Peyer's patch (tissue), 4 donors: ENCODE measurements at regions not wholly inside any gene's neighbourhood (a gene's known extent, or its start where the extent isn't known, plus 50 kb on each side); places are given as distances from the start of the nearest gene placed in this dataset.

Source experiments
- DNase-seq, 3 donors: peaks; one replicate each; pipeline ENCODE4 v3.0.0-alpha.2; 2017 to 2019
- H3K27ac ChIP-seq, 4 donors: fragments of 200-600 bp; sonication (generic); one replicate each; pipeline ENCODE4 v1.5.1; 2016 to 2019
- H3K27me3 ChIP-seq, 2 donors: fragments of 200-600 bp; sonication (generic); one replicate each; pipeline ENCODE4 v1.5.1; 2019
- H3K36me3 ChIP-seq, 3 donors: fragments of 200-600 bp; sonication (generic); one replicate each; pipeline ENCODE4 v1.5.1; 2016 to 2019
- H3K4me1 ChIP-seq, 4 donors: fragments of 200-600 bp; sonication (generic); one replicate each; pipeline ENCODE4 v1.5.1; 2016 to 2019
- H3K4me3 ChIP-seq, 4 donors: fragments of 200-600 bp; sonication (generic); 1 replicate in 3 of 4; 2 replicates in 1 of 4; pipeline ENCODE4 v1.5.1; 2016 to 2019; ENCODE audit warnings: mild to moderate bottlenecking in 1 of 4
- H3K9me3 ChIP-seq, 4 donors: fragments of 200-600 bp; sonication (generic); one replicate each; pipeline ENCODE4 v1.5.1; 2016 to 2019; ENCODE audit warnings: mild to moderate bottlenecking in 1 of 4
- CTCF ChIP-seq, 6 experiments: fragments of 450-650 bp in 4 of 6; fragments of 200-600 bp in 2 of 6; sonication (generic) in 1 of 6; IDR thresholded peaks; one replicate each; pipeline ENCODE4 v1.5.1; 2017 to 2019; ENCODE audit warnings: antibody characterized with exemption in 6 of 6, mild to moderate bottlenecking in 3 of 6, moderate library complexity in 1 of 6
- POLR2A ChIP-seq, 2 donors: fragments of 450-650 bp; IDR thresholded peaks; one replicate each; pipeline ENCODE4 v1.5.1; 2017; ENCODE audit warnings: antibody characterized with exemption in 2 of 2, mild to moderate bottlenecking in 2 of 2, moderate library complexity in 2 of 2

- Histone ChIP-seq H3K4me3 (no peak overlapping the region), H3K27me3 (no peaks in the 10 kb centered on the region), H3K36me3 (no peaks in the 10 kb centered on the region), H3K27ac (no peak overlapping the region), H3K9me3 (no peaks in the 10 kb centered on the region), H3K4me1 (no peaks in the 10 kb centered on the region)
- no peak for DNase-seq
- TF ChIP-seq POLR2A (IDR thresholded peaks at IDR 0.05): no peak
- no peak for TF ChIP-seq CTCF (IDR thresholded peaks at IDR 0.05)
These were observed 68.3 kb upstream of the ATF7IP2 start for GRCh38 chr16:10317425-10318001.

DNA sequence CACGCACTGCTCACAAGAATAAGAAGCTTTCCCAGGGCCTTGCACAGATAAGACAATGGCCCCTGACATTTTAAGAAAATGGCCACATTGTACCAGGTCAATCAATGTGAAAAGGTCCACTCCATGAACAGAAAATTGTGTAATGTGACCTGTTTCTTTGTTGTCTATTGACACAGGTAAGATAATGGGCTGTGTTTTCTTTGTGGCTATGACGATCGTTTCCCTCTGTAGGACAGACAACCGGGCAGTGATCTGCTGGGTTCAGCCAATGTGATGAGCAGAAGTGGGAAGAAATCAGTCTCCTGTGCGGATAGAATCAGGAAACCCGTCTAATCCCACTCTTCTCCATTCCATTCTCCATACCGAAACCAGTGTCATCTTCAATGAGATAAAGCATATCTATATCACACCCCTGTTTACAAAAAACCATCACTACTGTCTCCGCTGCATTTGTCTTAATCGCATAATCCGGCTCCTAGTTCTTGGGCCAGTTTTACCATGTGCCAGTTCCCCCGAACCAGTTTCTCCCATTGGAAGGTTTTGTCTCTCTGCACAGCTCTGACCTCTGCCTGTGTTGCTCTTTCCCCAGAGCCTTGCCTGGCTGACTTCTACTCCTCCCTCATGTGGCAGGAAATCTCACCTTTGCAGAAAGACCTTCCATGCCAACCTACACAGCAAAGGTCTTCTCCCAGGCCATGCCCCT, 66.9 kb upstream of the ATF7IP2 start:
- Histone ChIP-seq H3K27me3 (no peaks in the 10 kb centered on the region), H3K27ac (no peak overlapping the region), H3K9me3 (no peaks in the 10 kb centered on the region), H3K4me3 (no peak overlapping the region), H3K36me3 (no peaks in the 10 kb centered on the region), H3K4me1 (no peaks in the 10 kb centered on the region)
- TF ChIP-seq CTCF (IDR thresholded peaks at IDR 0.05) (no peak), POLR2A (IDR thresholded peaks at IDR 0.05) (no peak)
- DNase-seq: no peak

DNA sequence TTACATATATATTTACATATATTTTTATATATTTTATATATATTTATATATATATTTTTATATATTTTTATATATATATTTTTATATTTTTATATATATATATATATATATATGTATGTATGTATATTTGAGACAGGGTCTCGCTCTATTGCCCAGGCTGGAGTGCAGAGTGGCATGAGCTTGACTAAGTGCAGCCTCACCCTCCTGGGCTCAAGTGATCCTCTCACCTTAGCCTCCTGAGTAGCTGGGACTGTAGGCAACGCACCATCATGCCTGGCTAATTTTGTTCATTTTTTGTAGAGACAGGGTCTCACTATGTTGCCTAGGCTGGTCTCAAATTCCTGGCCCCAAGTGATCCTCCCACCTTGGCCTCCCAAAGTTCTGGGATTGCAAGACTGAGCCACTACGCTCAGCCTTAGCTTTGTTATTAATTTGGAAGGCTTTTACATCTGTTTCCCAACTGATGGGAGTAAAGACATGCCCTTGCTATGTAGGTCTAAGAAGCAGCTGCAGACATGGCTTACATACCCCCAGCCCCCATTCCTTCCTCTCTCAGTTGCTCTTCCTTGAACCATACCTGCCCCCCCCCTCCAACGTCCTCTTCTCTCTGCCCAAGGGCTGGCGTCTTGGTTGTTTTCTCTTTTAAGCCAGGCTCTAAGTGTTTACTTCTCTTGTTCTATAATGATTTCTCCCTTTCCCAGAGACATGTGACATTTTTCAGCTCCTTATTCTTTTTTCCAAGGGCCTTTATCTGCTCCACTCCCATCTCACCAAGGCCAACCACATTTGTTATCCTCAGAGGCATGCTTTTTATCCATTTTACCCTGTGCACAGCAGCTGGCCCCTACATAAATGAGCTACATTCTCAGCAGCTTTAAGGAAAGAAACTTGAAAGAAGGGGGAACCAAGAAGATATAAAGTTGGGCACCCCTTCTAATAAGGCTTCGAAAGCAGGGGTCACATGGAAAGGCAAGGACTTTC, 64.2 kb upstream of the ATF7IP2 start:
- Histone ChIP-seq H3K4me1 (no peaks in the 10 kb centered on the region), H3K36me3 (no peaks in the 10 kb centered on the region), H3K27ac (no peak overlapping the region), H3K9me3 (no peaks in the 10 kb centered on the region), H3K27me3 (no peaks in the 10 kb centered on the region), H3K4me3 (no peak overlapping the region)
- DNase-seq: no peak
- TF ChIP-seq POLR2A (IDR thresholded peaks at IDR 0.05) (no peak), CTCF (IDR thresholded peaks at IDR 0.05) (no peak)

DNA sequence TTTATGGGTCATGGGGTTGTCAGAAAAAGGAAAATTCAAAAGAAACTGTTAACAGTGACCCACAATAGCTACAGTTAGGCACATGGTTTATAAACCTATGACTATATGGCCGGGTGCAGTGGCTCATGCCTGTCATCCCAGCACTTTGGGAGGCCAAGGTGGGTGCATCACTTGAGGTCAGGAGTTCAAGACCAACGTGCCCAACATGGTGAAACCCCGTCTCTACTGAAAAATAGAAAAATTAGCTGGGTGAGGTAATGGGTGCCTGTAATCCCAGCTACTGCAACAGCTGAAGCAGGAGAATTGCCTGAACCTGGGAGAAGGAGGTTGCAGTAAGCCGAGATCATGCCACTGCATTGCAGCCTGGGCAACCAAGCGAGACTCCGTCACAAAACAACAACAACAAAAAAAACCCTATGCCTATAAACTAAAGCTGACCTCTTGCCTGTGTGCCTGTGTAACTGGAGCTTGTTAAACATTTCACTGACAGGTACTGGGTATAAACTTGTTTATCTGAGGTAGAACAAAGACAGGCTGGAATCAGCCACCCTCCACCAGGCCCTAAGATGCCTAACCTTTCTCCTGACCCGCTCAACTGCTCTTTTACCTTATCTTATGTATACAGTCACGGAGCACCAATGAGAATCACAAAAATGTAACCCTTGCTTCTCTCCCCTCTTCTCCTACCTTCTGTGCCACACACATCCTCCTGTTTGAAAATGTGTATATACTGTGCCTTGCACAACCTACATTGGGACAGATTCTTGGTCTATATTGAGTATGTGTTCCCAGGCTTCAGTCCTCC, 62.9 kb upstream of the ATF7IP2 start:
- DNase-seq: no peak
- no peaks in the 10 kb centered on the region for H3K4me1 ChIP-seq
- H3K9me3 ChIP-seq: no peaks in the 10 kb centered on the region
- no peak overlapping the region for H3K4me3 ChIP-seq
- TF ChIP-seq CTCF (IDR thresholded peaks at IDR 0.05): no peak
- H3K36me3 ChIP-seq: no peaks in the 10 kb centered on the region
- no peak overlapping the region for H3K27ac ChIP-seq
- H3K27me3 ChIP-seq: no peaks in the 10 kb centered on the region

DNA sequence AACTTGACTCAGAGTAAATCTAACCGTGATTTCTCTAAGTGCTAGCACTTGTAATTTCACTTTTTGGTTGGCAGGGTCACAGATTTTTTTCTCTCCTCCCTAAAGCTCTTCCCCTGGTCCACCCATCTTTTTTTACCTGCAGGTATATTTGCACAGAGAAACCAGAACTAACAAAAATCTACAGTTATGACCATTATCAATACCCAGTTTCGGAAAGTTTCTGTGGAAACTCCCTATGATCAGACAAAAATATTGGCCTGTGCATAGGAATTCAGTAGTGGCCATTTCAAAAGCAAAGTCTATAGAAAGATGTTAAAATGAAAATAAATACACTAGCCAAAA, 62.4 kb upstream of the ATF7IP2 start:
- no peaks in the 10 kb centered on the region for H3K36me3 ChIP-seq
- H3K27me3 ChIP-seq: no peaks in the 10 kb centered on the region
- no peaks in the 10 kb centered on the region for H3K4me1 ChIP-seq
- no peak for TF ChIP-seq CTCF (IDR thresholded peaks at IDR 0.05)
- TF ChIP-seq POLR2A (IDR thresholded peaks at IDR 0.05): no peak
- no peak overlapping the region for H3K27ac ChIP-seq
- DNase-seq: no peak
- peaks cover 0 to 4% (median 0%) of the 10 kb centered on the region in 4 donors for H3K9me3 ChIP-seq
- no peak overlapping the region for H3K4me3 ChIP-seq
